HG03575 (cell line): ENCODE measurements at regions not wholly inside any gene's neighbourhood (a gene's known extent, or its start where the extent isn't known, plus 50 kb on each side); places are given as distances from the start of the nearest gene placed in this dataset.

Experiments used
- ATAC-seq: cut with Tn5 transposase; IDR thresholded peaks from one replicate; pipeline ENCODE4 v1.9.1; 2021; ENCODE audit not compliant: unreplicated experiment, insufficient number of reproducible peaks, low FRiP score; ENCODE audit errors: extremely low read depth

- no peak for ATAC-seq
Measured at GRCh38 chr7:19465861-19466260, 243.0 kb downstream of the POLR1F start.

- no peak for ATAC-seq
Measured at GRCh38 chr7:19464751-19465150, 244.1 kb downstream of the POLR1F start.

- ATAC-seq = no peak
Measured at GRCh38 chr7:19464241-19464640, 244.6 kb downstream of the POLR1F start.

- ATAC-seq = no peak
Measured at GRCh38 chr7:19463581-19463980, 245.3 kb downstream of the POLR1F start.

GRCh38 chr7:19455623-19456022 is 253.2 kb downstream of the POLR1F start:
- ATAC-seq = no peak

GRCh38 chr7:19448091-19448490 is 260.7 kb downstream of the POLR1F start:
- ATAC-seq = no peak

- ATAC-seq = no peak
Measured at GRCh38 chr7:19442016-19442785, 266.6 kb downstream of the POLR1F start.

GRCh38 chr7:19439517-19439916 is 269.3 kb downstream of the POLR1F start:
- no peak for ATAC-seq

- ATAC-seq = no peak
Measured at GRCh38 chr7:19437446-19437845, 271.4 kb downstream of the POLR1F start.

GRCh38 chr7:19427944-19428343 is 280.9 kb downstream of the POLR1F start:
- no peak for ATAC-seq

GRCh38 chr7:19421861-19422260 is 276.6 kb upstream of the FERD3L start:
- no peak for ATAC-seq

- ATAC-seq = no peak
Measured at GRCh38 chr7:19417231-19417630, 272.0 kb upstream of the FERD3L start.

- no peak for ATAC-seq
Measured at GRCh38 chr7:19415123-19415522, 269.9 kb upstream of the FERD3L start.

- ATAC-seq = no peak
Measured at GRCh38 chr7:19413443-19413965, 268.3 kb upstream of the FERD3L start.

GRCh38 chr7:19410691-19411090 is 265.5 kb upstream of the FERD3L start:
- ATAC-seq = no peak

GRCh38 chr7:19410106-19410505 is 264.9 kb upstream of the FERD3L start:
- ATAC-seq = no peak

- no peak for ATAC-seq
Measured at GRCh38 chr7:19408706-19409220, 263.5 kb upstream of the FERD3L start.

GRCh38 chr7:19407270-19407669 is 262.0 kb upstream of the FERD3L start:
- no peak for ATAC-seq

- ATAC-seq = no peak
Measured at GRCh38 chr7:19405541-19405940, 260.3 kb upstream of the FERD3L start.

GRCh38 chr7:19404912-19405329 is 259.7 kb upstream of the FERD3L start:
- no peak for ATAC-seq

- no peak for ATAC-seq
Measured at GRCh38 chr7:19403691-19404090, 258.5 kb upstream of the FERD3L start.
